ENCODE measurements at regions not wholly inside any gene's neighbourhood (a gene's known extent, or its start where the extent isn't known, plus 50 kb on each side); places are given as distances from the start of the nearest gene placed in this dataset.

DNA sequence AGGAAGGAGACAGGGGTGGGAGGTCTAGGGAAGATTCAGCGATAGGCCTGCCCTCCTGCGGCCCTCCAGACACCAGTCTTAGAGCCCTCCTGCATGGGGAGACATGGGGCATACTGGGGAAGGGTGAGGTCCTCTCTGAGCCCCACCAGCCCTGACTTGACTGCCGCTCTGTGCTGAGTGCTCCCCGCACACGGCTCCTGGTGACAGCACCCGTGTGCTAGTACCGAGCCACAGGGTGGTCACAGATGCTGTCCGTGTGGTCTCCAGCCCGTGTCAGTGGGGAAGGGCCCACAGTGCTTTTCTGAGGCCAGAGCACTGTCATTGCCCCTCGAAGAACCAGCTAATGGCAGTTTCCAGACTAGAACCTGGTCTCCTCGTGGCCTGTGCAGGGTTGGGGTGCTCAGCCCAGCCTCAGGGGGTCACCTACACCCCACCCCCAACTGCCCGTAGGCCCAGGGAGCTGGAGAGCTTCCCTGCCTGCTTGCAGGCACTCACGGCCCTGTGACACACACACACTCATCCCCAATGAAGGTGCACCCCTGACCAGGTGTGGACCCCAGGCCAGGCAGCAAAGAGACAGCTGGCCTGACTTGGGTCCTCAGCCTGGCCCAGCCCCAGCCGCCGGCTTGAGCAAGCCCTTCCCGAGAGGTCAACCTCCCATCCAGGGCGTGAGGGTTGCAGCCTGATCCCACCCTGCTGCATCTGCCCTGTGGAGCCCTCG lies 86.0 kb upstream of the RET start:
- TF ChIP-seq CTCF (optimal IDR thresholded peaks at IDR 0.05 in 1 of 3, IDR thresholded peaks at IDR 0.05 in 1 of 3, conservative IDR thresholded peaks at IDR 0.05 in 1 of 3; ENCODE audit: extremely low read depth in 1 of 3, insufficient read depth in 2 of 3, low read length in 3 of 3) (no peak), EZH2 (IDR thresholded peaks at IDR 0.05; ENCODE audit: low read length) (no peak)
